Left lung (tissue), 4 donors: ENCODE measurements at regions not wholly inside any gene's neighbourhood (a gene's known extent, or its start where the extent isn't known, plus 50 kb on each side); places are given as distances from the start of the nearest gene placed in this dataset.

Experiments used
- ATAC-seq: fragments of 200-7000 bp; cut with Tn5 transposase; one replicate; pipeline ENCODE4 v1.9.1; 2020; ENCODE audit warnings: moderate library complexity
- DNase-seq, 4 donors: peaks; one replicate each; pipeline ENCODE4 v3.0.0-alpha.2; 2013 to 2020
- H3K27ac ChIP-seq, 2 donors: fragments of 200-600 bp; sonication (generic) in 1 of 2; one replicate each; pipeline versions ENCODE4 v1.5.0 to v1.8.0; 2020 to 2021
- H3K27me3 ChIP-seq, 2 donors: fragments of 200-600 bp; sonication (generic) in 1 of 2; one replicate each; pipeline versions ENCODE4 v1.5.0 to v1.8.0; 2020 to 2021
- H3K36me3 ChIP-seq, 2 donors: fragments of 200-600 bp; sonication (generic) in 1 of 2; one replicate each; pipeline versions ENCODE4 v1.5.0 to v1.8.0; 2020 to 2021
- H3K4me1 ChIP-seq, 2 donors: fragments of 200-600 bp; one replicate each; pipeline ENCODE4 v1.8.0; 2021
- H3K4me3 ChIP-seq, 2 donors: fragments of 200-600 bp; sonication (generic) in 1 of 2; one replicate each; pipeline versions ENCODE4 v1.5.0 to v1.8.0; 2020 to 2021; ENCODE audit warnings: mild to moderate bottlenecking in 1 of 2
- H3K9me3 ChIP-seq, 2 donors: fragments of 200-600 bp; sonication (generic) in 1 of 2; one replicate each; pipeline versions ENCODE4 v1.5.0 to v1.8.0; 2020 to 2021
- intact Hi-C, 2 donors: fragments of 100-400 bp; cut with DNase I; formaldehyde crosslinking; loops; one replicate each; pipeline versions ENCODE4 v1.11.2 to v1.14.2; 2022
- TF ChIP-seq, protein P1 (sequence below), 2 donors: fragments of 200-600 bp; sonication (generic) in 1 of 2; IDR thresholded peaks; one replicate each; pipeline versions ENCODE4 v1.5.0 to v1.8.0; 2021; ENCODE audit warnings: antibody characterized with exemption in 2 of 2
- donor health status: DM: no; HTN: yes; CAD: no.
- donor health status: DM: no; HTN: no; CAD: no.

DNA sequence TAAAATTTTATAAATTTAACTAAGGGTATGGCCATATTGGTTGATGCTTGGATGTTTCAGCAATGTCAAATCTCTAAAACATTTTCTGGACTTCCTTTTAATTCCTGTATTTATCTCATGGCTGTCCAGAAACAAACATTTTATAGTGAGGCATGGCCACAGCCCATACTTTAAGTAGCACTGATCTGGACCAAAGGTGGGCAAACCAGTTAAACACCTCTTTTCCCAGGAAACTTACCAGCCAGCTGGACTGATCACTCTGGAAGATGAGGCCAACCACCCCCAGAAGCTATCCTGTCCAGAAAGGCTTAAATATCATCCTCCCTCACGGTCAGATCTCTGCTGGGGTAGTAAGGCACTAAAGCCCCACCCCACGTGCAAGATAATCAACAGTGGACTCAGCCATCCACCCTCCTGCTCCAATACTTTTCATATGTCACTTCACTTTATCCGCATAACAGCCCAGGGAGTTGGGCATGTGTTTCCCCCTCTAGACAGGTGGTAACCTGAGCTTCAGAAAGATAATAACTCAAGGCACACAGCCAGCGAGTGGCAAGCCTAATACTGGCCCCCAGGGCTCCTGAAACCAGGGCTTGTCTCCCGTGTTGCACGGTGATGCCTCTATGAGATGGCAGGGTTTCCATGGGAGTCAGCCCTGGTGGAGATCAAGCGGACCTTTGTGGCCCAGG is 120.5 kb upstream of the NGF start:
- Histone ChIP-seq H3K4me3 (no peak overlapping the region), H3K4me1 (no peaks in the 10 kb centered on the region), H3K27ac (no peak overlapping the region), H3K9me3 (no peaks in the 10 kb centered on the region), H3K27me3 (no peaks in the 10 kb centered on the region), H3K36me3 (no peaks in the 10 kb centered on the region)
- TF ChIP-seq, protein P1, sequence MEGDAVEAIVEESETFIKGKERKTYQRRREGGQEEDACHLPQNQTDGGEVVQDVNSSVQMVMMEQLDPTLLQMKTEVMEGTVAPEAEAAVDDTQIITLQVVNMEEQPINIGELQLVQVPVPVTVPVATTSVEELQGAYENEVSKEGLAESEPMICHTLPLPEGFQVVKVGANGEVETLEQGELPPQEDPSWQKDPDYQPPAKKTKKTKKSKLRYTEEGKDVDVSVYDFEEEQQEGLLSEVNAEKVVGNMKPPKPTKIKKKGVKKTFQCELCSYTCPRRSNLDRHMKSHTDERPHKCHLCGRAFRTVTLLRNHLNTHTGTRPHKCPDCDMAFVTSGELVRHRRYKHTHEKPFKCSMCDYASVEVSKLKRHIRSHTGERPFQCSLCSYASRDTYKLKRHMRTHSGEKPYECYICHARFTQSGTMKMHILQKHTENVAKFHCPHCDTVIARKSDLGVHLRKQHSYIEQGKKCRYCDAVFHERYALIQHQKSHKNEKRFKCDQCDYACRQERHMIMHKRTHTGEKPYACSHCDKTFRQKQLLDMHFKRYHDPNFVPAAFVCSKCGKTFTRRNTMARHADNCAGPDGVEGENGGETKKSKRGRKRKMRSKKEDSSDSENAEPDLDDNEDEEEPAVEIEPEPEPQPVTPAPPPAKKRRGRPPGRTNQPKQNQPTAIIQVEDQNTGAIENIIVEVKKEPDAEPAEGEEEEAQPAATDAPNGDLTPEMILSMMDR (IDR thresholded peaks at IDR 0.05), result no peak
- DNase-seq, result no peak
- ATAC-seq, result no peak
- intact Hi-C loops, result no loop called here

DNA sequence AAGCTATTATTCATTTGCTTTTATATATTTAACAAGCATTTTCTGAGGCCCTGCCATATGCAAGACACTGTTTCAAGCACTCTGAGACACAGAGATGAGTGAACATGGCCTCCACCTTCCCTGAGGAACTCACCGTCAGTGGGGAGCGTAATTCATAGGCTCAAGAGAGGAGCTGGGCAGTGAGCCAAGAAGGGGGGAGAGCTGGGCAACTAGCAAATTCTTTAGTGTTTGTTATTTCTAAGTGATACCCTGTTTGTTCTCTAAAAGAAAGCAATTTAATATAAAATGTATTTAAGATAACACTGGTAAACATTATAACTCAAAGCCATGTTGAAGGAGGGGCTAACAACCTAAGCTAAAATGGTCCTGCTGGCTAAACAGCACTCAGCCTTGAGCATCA is 119.2 kb upstream of the NGF start:
- intact Hi-C loops, result no loop called here
- no peaks in the 10 kb centered on the region for H3K36me3 ChIP-seq
- peak in 1 of 4 donors; percentile 48 for DNase-seq
- TF ChIP-seq, protein P1 (IDR thresholded peaks at IDR 0.05), result no peak
- H3K4me1 ChIP-seq, result no peaks in the 10 kb centered on the region
- no peaks in the 10 kb centered on the region for H3K9me3 ChIP-seq
- no peaks in the 10 kb centered on the region for H3K27me3 ChIP-seq
- H3K27ac ChIP-seq, result no peak overlapping the region
- ATAC-seq, result no peak
- no peak overlapping the region for H3K4me3 ChIP-seq

DNA sequence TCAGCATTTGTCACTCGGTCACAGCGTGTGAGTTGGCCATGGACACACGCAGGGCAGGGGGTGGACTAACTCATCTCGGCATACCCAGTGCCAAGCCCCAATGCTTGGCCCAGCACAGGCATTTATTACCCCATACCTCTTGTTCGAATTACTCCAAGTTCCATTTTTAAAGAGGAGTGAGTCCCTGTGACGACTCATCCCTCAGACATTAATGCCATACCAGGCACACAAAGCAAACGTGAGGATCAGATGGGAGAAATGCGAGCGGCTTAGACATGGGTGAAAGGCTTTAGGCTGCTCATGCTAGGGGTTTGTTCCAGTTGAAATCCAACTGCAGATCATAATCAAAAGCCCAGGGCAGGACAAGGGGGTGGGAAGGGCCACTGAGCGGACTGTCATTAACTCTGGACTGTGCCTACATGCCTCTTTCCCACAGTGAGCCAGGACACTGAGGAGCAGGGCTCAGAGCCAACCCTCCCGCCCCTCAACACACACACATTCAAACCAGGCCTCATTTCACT is 118.5 kb upstream of the NGF start:
- Histone ChIP-seq H3K36me3 (no peaks in the 10 kb centered on the region), H3K27me3 (no peaks in the 10 kb centered on the region), H3K9me3 (no peaks in the 10 kb centered on the region), H3K4me3 (no peak overlapping the region), H3K27ac (no peak overlapping the region), H3K4me1 (no peaks in the 10 kb centered on the region)
- DNase-seq, result peak in 1 of 4 donors; percentile 54
- intact Hi-C loops, result no loop called here
- no peak for ATAC-seq
- TF ChIP-seq, protein P1 (IDR thresholded peaks at IDR 0.05), result no peak

DNA sequence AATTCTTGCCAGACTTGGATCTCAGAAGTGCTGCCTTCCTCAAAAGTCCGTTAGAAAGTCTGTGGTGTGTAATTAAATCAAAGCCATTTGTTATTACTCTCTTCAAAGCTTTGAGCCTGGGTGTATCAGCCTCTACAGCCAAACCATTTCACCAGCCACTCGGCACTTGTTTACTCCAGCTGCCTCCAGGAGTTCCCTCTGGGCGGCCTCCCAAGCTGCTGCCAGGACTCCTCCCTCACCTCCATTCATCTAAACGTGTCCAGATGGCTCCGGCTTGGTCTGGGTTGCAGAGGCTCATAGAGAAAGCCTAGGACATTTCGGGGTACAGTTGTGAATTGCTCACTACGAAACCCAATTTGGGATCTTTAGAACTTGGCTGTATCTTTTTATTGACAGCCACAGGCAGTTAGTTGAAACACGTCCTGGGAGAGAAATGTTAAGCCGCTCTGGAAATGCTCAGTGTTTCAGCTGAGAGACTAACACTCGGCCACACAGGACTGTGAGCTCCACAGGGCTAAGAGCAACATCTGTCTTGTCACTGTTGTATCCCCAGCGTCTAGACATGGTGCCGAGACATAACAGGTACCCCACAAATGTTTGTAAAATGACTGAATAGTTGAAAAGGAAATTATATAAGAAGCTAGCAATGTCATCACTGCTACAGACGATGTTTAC is 116.9 kb upstream of the NGF start:
- no peaks in the 10 kb centered on the region for H3K9me3 ChIP-seq
- H3K27ac ChIP-seq, result no peak overlapping the region
- TF ChIP-seq, protein P1 (IDR thresholded peaks at IDR 0.05), result no peak
- intact Hi-C loops, result no loop called here
- DNase-seq (peak in 2 of 4 donors; percentile 85 to 89), ATAC-seq (peak; percentile 49)
- no peaks in the 10 kb centered on the region for H3K27me3 ChIP-seq
- no peak overlapping the region for H3K4me3 ChIP-seq
- H3K36me3 ChIP-seq, result no peaks in the 10 kb centered on the region
- no peaks in the 10 kb centered on the region for H3K4me1 ChIP-seq

DNA sequence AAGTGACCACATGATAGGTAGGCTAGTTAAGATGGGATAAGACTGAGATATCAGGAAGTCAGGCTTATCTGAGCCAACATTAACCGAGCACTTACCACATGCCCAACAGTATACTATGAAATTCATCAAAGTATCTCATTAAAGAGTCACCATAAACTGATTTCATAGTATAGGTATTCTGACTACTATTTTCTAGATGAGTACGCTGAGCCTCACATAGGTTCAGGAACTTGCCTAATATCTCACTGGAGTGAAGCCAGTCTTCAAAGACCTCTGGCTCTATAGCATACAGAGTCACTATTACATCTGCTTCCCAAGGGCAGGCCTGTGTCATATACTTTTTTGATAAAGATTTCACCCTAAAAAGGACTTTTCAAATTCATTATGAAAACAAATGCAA is 115.6 kb upstream of the NGF start:
- Histone ChIP-seq H3K27ac (no peak overlapping the region), H3K27me3 (no peaks in the 10 kb centered on the region), H3K4me3 (no peak overlapping the region), H3K36me3 (no peaks in the 10 kb centered on the region), H3K4me1 (no peaks in the 10 kb centered on the region), H3K9me3 (no peaks in the 10 kb centered on the region)
- intact Hi-C loops, result no loop called here
- ATAC-seq (no peak), DNase-seq (no peak)
- TF ChIP-seq, protein P1 (IDR thresholded peaks at IDR 0.05), result no peak
